SK-N-SH treated with all-trans-retinoic acid at 6 μM for 48 hours (cell line): ENCODE measurements at regions not wholly inside any gene's neighbourhood (a gene's known extent, or its start where the extent isn't known, plus 50 kb on each side); places are given as distances from the start of the nearest gene placed in this dataset.

Source experiments
- ATAC-seq: fragments of 200-7000 bp; cut with Tn5 transposase; 3 replicates; pipeline ENCODE4 v1.9.1; 2020; ENCODE audit warnings: mild to moderate bottlenecking, moderate library complexity
- ARNTL ChIP-seq: fragments of 450-650 bp; formaldehyde crosslinking; IDR thresholded peaks from 2 replicates; pipeline ENCODE4 v1.5.0; 2020; ENCODE audit warnings: low read depth, mild to moderate bottlenecking, moderate library complexity, borderline replicate concordance
- BACH2 ChIP-seq: fragments of 250-450 bp; sonication (Bioruptor Pico); IDR thresholded peaks from 2 replicates; pipeline ENCODE4 v1.9.0; 2021; ENCODE audit warnings: mild to moderate bottlenecking, borderline replicate concordance
- ISL1 ChIP-seq: fragments of 250-450 bp; sonication (Bioruptor Pico); IDR thresholded peaks from 2 replicates; pipeline ENCODE4 v2.1.2; 2022; ENCODE audit warnings: mild to moderate bottlenecking, moderate library complexity
- PPARA ChIP-seq: fragments of 250-450 bp; sonication (Bioruptor Pico); IDR thresholded peaks from 2 replicates; pipeline ENCODE4 v1.5.0; 2020; ENCODE audit warnings: mild to moderate bottlenecking, borderline replicate concordance
- SNAI2 ChIP-seq: fragments of 250-450 bp; sonication (Bioruptor Pico); IDR thresholded peaks from 2 replicates; pipeline ENCODE4 v1.5.0; 2020; ENCODE audit warnings: mild to moderate bottlenecking, moderate library complexity
- ZC3H10 ChIP-seq: fragments of 250-450 bp; sonication (Bioruptor Pico); IDR thresholded peaks from 2 replicates; pipeline ENCODE4 v1.5.1; 2021; ENCODE audit warnings: mild to moderate bottlenecking, moderate library complexity
- ZFP3 ChIP-seq: fragments of 250-450 bp; sonication (Bioruptor Pico); IDR thresholded peaks from 2 replicates; pipeline ENCODE4 v1.5.0; 2020; ENCODE audit warnings: mild to moderate bottlenecking, moderate library complexity
- ZFP30 ChIP-seq: fragments of 450-650 bp; formaldehyde crosslinking; IDR thresholded peaks from 2 replicates; pipeline ENCODE4 v1.5.0; 2022; ENCODE audit warnings: mild to moderate bottlenecking, moderate library complexity
- ZNF565 ChIP-seq: fragments of 450-650 bp; formaldehyde crosslinking; conservative IDR thresholded peaks from 2 replicates; pipeline ENCODE4 v1.5.0; 2020; ENCODE audit warnings: low read depth, mild to moderate bottlenecking, moderate library complexity
- ZNF70 ChIP-seq: fragments of 450-650 bp; formaldehyde crosslinking; IDR thresholded peaks from 2 replicates; pipeline ENCODE4 v1.5.0; 2020; ENCODE audit warnings: mild to moderate bottlenecking, moderate library complexity
- ZNF8 ChIP-seq: fragments of 450-650 bp; formaldehyde crosslinking; IDR thresholded peaks from 2 replicates; pipeline ENCODE4 v1.5.0; 2020; ENCODE audit warnings: mild to moderate bottlenecking, moderate library complexity
- TF ChIP-seq, protein P1 (sequence below): fragments of 250-450 bp; sonication (Bioruptor Pico); IDR thresholded peaks from 2 replicates; pipeline ENCODE4 v1.8.0; 2021; ENCODE audit warnings: low read depth, mild to moderate bottlenecking, moderate library complexity, borderline replicate concordance
- TF ChIP-seq, protein P2 (sequence below): fragments of 250-450 bp; sonication (Bioruptor Pico); IDR thresholded peaks from 2 replicates; pipeline ENCODE4 v1.5.1; 2021; ENCODE audit warnings: mild to moderate bottlenecking, moderate library complexity

DNA sequence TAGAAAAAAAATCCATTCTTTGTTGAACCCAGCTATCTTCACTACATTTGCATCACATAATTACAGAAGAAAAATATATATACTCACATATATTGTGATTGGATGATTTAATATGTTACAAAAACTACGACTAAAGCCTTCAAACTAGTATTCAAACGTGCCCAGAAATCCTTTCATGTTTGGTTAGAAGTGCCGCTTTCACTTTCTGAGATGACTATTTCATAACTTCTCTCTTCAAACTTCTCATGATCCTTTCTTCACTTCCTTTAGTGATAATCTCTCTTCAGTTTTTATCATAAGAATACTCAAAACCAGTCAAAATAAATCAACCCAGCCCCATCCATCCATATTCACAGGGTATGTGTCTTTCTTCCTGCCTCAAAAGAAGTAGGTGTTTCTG, 50.8 kb upstream of the NAF1 start:
- TF ChIP-seq PPARA (CRISPR knock-in tag) = no peak
- TF ChIP-seq ZFP3 = no peak
- no peak for TF ChIP-seq ARNTL (CRISPR knock-in tag)
- TF ChIP-seq ZNF70 = no peak
- TF ChIP-seq ZNF8 (CRISPR knock-in tag) = no peak
- TF ChIP-seq BACH2 (CRISPR knock-in tag) = no peak
- no peak for TF ChIP-seq ZC3H10 (CRISPR knock-in tag)
- TF ChIP-seq, protein P1, sequence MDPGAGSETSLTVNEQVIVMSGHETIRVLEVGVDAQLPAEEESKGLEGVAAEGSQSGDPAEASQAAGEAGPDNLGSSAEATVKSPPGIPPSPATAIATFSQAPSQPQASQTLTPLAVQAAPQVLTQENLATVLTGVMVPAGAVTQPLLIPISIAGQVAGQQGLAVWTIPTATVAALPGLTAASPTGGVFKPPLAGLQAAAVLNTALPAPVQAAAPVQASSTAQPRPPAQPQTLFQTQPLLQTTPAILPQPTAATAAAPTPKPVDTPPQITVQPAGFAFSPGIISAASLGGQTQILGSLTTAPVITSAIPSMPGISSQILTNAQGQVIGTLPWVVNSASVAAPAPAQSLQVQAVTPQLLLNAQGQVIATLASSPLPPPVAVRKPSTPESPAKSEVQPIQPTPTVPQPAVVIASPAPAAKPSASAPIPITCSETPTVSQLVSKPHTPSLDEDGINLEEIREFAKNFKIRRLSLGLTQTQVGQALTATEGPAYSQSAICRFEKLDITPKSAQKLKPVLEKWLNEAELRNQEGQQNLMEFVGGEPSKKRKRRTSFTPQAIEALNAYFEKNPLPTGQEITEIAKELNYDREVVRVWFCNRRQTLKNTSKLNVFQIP = no peak
- TF ChIP-seq ZFP30 (CRISPR knock-in tag) = no peak
- no peak for TF ChIP-seq ISL1 (CRISPR knock-in tag)
- no peak for TF ChIP-seq SNAI2
- TF ChIP-seq ZNF565 (CRISPR knock-in tag) = no peak
- TF ChIP-seq, protein P2, sequence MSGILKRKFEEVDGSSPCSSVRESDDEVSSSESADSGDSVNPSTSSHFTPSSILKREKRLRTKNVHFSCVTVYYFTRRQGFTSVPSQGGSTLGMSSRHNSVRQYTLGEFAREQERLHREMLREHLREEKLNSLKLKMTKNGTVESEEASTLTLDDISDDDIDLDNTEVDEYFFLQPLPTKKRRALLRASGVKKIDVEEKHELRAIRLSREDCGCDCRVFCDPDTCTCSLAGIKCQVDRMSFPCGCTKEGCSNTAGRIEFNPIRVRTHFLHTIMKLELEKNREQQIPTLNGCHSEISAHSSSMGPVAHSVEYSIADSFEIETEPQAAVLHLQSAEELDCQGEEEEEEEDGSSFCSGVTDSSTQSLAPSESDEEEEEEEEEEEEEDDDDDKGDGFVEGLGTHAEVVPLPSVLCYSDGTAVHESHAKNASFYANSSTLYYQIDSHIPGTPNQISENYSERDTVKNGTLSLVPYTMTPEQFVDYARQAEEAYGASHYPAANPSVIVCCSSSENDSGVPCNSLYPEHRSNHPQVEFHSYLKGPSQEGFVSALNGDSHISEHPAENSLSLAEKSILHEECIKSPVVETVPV (CRISPR knock-in tag) = no peak
- TF ChIP-seq, all 23 proteins: peak for 0
- ATAC-seq = no peak
